GM23338 (cell line): ENCODE measurements at regions not wholly inside any gene's neighbourhood (a gene's known extent, or its start where the extent isn't known, plus 50 kb on each side); places are given as distances from the start of the nearest gene placed in this dataset.
A peak's percentile ranks its signal among the peaks of the same experiment; 100 is the strongest.
"Not testable (repeated sequence)": the region's sequence is repeated elsewhere in the genome, so short reads cannot be mapped to it uniquely, and the experiment has no call there.

Experiments
- ATAC-seq: fragments of 200-7000 bp; cut with Tn5 transposase; 3 replicates; pipeline ENCODE4 v1.9.1; 2020
- DNase-seq: peaks from one replicate; pipeline ENCODE4 v3.0.0-alpha.2; 2015; ENCODE audit warnings: low spot score
- H2AFZ ChIP-seq: fragments of 200-600 bp; sonication (generic); 2 replicates; pipeline ENCODE4 v1.8.0; 2016; ENCODE audit warnings: antibody characterized with exemption, mild to moderate bottlenecking, moderate library complexity
- H3F3A ChIP-seq: fragments of 200-600 bp; sonication (generic); replicated peaks from 2 replicates; pipeline ENCODE4 v1.8.0; 2017; ENCODE audit warnings: antibody characterized with exemption, mixed run types, low read depth
- H3K27ac ChIP-seq: fragments of 200-600 bp; sonication (generic); 2 replicates; pipeline ENCODE4 v1.6.1; 2016; ENCODE audit warnings: low read depth
- H3K27me3 ChIP-seq: fragments of 200-600 bp; sonication (generic); 2 replicates; pipeline ENCODE4 v1.8.0; 2016; ENCODE audit warnings: mild to moderate bottlenecking, mixed run types, moderate library complexity; ENCODE audit not compliant: insufficient read depth
- H3K36me3 ChIP-seq: fragments of 200-600 bp; sonication (generic); 2 replicates; pipeline ENCODE4 v1.8.0; 2016; ENCODE audit warnings: mild to moderate bottlenecking; ENCODE audit not compliant: insufficient read depth
- H3K4me1 ChIP-seq: fragments of 200-600 bp; sonication (generic); 2 replicates; pipeline ENCODE4 v1.8.0; 2016; ENCODE audit warnings: mild to moderate bottlenecking, moderate library complexity; ENCODE audit not compliant: insufficient read depth
- H3K4me2 ChIP-seq: fragments of 200-600 bp; sonication (generic); 2 replicates; pipeline ENCODE4 v1.7.1; 2017; ENCODE audit warnings: mixed run types
- H3K4me3 ChIP-seq: fragments of 200-600 bp; sonication (generic); 2 replicates; pipeline ENCODE4 v1.6.1; 2016; ENCODE audit warnings: mixed run types
- H3K79me2 ChIP-seq: fragments of 200-600 bp; sonication (generic); replicated peaks from 2 replicates; pipeline ENCODE4 v1.8.0; 2017; ENCODE audit warnings: mild to moderate bottlenecking; ENCODE audit not compliant: insufficient read depth
- H3K9me2 ChIP-seq: fragments of 200-600 bp; sonication (generic); 2 replicates; pipeline ENCODE4 v1.8.0; 2017; ENCODE audit not compliant: insufficient read depth
- H4K20me1 ChIP-seq: fragments of 200-600 bp; sonication (generic); replicated peaks from 2 replicates; pipeline ENCODE4 v1.8.0; 2017; ENCODE audit warnings: mild to moderate bottlenecking; ENCODE audit not compliant: insufficient read depth
- H3K27ac Mint-ChIP-seq: 2 replicates; pipeline ENCODE4 v1.8.0; 2020; ENCODE audit warnings: inconsistent platforms, mild to moderate bottlenecking, moderate library complexity, mixed read lengths
- H3K27me3 Mint-ChIP-seq: 3 replicates; pipeline ENCODE4 v1.8.0; 2022; ENCODE audit warnings: low read depth, mild to moderate bottlenecking, moderate library complexity, mixed read lengths, inconsistent platforms; ENCODE audit not compliant: insufficient read depth, poor library complexity
- H3K36me3 Mint-ChIP-seq: 3 replicates; pipeline ENCODE4 v1.8.0; 2021; ENCODE audit warnings: low read depth, mild to moderate bottlenecking, inconsistent platforms, moderate library complexity, mixed read lengths
- H3K4me1 Mint-ChIP-seq: 3 replicates; pipeline ENCODE4 v1.8.0; 2020; ENCODE audit warnings: mild to moderate bottlenecking, inconsistent platforms, mixed read lengths
- H3K4me3 Mint-ChIP-seq: 3 replicates; pipeline ENCODE4 v1.8.0; 2021; ENCODE audit warnings: moderate library complexity, mild to moderate bottlenecking, inconsistent platforms, mixed read lengths
- H3K9me3 Mint-ChIP-seq: 3 replicates; pipeline ENCODE4 v1.8.0; 2020; ENCODE audit warnings: moderate library complexity, mild to moderate bottlenecking, inconsistent platforms, mixed read lengths
- ZNF114 ChIP-seq: fragments of 250-450 bp; sonication (Bioruptor Pico); IDR thresholded peaks from 2 replicates; pipeline ENCODE4 v1.5.0; 2020; ENCODE audit warnings: mild to moderate bottlenecking, moderate library complexity
- ZNF331 ChIP-seq: fragments of 250-450 bp; sonication (Bioruptor Pico); IDR thresholded peaks from 2 replicates; pipeline ENCODE4 v1.5.0; 2020; ENCODE audit warnings: low read depth, mild to moderate bottlenecking, moderate library complexity
- ZNF462 ChIP-seq: fragments of 250-450 bp; sonication (Bioruptor Pico); IDR thresholded peaks from 2 replicates; pipeline ENCODE4 v1.5.0; 2020; ENCODE audit warnings: mild to moderate bottlenecking, moderate library complexity
- TF ChIP-seq, protein P1 (sequence below), 2 experiments: fragments of 200-600 bp in 1 of 2; sonication (generic) in 1 of 2; conservative IDR thresholded peaks; 2 replicates each; pipeline versions ENCODE4 v1.5.1 to v1.6.1; 2016 to 2017; ENCODE audit warnings: antibody characterized with exemption in 2 of 2, low read depth in 2 of 2, mild to moderate bottlenecking in 2 of 2, moderate library complexity in 1 of 2

DNA sequence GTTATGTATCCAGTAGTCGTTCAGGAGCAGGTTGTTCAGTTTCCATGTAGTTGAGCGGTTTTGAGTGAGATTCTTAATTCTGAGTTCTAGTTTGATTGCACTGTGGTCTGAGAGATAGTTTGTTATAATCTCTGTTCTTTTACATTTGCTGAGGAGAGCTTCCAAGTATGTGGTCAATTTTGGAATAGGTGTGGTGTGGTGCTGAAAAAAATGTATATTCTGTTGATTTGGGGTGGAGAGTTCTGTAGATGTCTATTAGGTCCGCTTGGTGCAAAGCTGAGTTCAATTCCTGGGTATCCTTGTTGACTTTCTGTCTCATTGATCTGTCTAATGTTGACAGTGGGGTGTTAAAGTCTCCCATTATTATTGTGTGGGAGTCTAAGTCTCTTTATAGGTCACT is 68.6 kb upstream of the IZUMO1R start:
- H3K4me3 Mint-ChIP-seq, result not testable (repeated sequence)

DNA sequence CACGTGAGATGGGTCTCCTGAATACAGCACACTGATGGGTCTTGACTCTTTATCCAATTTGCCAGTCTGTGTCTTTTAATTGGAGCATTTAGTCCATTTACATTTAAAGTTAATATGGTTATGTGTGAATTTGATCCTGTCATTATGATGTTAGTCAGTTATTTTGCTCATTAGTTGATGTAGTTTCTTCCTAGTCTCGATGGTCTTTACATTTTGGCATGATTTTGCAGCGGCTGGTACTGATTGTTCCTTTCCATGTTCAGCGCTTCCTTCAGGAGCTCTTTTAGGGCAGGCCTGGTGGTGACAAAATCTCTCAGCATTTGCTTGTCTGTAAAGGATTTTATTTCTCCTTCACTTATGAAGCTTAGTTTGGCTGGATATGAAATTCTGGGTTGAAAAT is 68.0 kb upstream of the IZUMO1R start:
- H3K9me3 Mint-ChIP-seq, result peaks cover 14% of the 10 kb centered on the region
- H3K4me3 Mint-ChIP-seq, H3K27ac Mint-ChIP-seq, H3K4me1 ChIP-seq, DNase-seq, H3K4me2 ChIP-seq, H3K4me1 Mint-ChIP-seq, H3K27me3 Mint-ChIP-seq, H3F3A ChIP-seq, ATAC-seq, H3K36me3 Mint-ChIP-seq, H2AFZ ChIP-seq, H3K4me3 ChIP-seq, H3K27ac ChIP-seq, H3K79me2 ChIP-seq, H3K27me3 ChIP-seq, H4K20me1 ChIP-seq: not testable (repeated sequence)
- Histone ChIP-seq H3K36me3 (peaks cover 18% of the 10 kb centered on the region), H3K9me2 (peaks cover 19% of the 10 kb centered on the region)
- 0 out of 2 replicates have a peak, but pooled peaks have one; percentile 28 for TF ChIP-seq ZNF114

More for the DNA sequence above, 68.6 kb upstream of the IZUMO1R start:
- H3K27me3 ChIP-seq, H3K4me1 Mint-ChIP-seq, H3F3A ChIP-seq, H3K79me2 ChIP-seq, H3K4me3 ChIP-seq, H3K27me3 Mint-ChIP-seq, H3K27ac Mint-ChIP-seq, H4K20me1 ChIP-seq, H3K27ac ChIP-seq, H2AFZ ChIP-seq, H3K4me2 ChIP-seq, H3K36me3 Mint-ChIP-seq, ATAC-seq, DNase-seq, H3K4me1 ChIP-seq: not testable (repeated sequence)
- Histone ChIP-seq H3K36me3 (peaks cover 18% of the 10 kb centered on the region), H3K9me2 (peaks cover 22% of the 10 kb centered on the region)
- peaks cover 14% of the 10 kb centered on the region for H3K9me3 Mint-ChIP-seq

DNA sequence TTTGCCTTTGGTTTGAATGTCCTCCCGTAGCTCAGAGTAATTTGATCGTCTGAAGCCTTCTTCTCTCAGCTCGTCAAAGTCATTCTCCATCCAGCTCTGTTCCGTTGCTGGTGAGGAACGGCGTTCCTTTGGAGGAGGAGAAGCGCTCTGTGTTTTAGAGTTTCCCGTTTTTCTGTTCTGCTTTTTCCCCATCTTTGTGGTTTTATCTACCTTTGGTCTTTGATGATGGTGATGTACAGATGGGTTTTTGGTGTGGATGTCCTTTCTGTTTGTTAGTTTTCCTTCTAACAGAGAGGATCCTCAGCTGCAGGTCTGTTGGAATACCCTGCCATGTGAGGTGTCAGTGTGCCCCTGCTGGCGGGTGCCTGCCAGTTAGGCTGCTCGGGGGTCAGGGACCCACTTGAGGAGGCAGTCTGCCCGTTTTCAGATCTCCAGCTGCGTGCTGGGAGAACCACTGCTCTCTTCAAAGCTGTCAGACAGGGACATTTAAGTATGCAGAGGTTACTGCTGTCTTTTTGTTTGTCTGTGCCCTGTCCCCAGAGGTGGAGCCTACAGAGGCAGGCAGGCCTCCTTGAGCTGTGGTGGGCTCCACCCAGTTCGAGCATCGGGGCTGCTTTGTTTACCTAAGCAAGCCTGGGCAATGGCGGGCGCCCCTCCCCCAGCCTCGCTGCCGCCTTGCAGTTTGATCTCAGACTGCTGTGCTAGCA is 66.8 kb upstream of the IZUMO1R start:
- not testable (repeated sequence) for H3K27me3 Mint-ChIP-seq
- peak overlapping the region; percentile 33 for H3K4me3 ChIP-seq

More for the DNA sequence above, 66.8 kb upstream of the IZUMO1R start:
- TF ChIP-seq, protein P1, sequence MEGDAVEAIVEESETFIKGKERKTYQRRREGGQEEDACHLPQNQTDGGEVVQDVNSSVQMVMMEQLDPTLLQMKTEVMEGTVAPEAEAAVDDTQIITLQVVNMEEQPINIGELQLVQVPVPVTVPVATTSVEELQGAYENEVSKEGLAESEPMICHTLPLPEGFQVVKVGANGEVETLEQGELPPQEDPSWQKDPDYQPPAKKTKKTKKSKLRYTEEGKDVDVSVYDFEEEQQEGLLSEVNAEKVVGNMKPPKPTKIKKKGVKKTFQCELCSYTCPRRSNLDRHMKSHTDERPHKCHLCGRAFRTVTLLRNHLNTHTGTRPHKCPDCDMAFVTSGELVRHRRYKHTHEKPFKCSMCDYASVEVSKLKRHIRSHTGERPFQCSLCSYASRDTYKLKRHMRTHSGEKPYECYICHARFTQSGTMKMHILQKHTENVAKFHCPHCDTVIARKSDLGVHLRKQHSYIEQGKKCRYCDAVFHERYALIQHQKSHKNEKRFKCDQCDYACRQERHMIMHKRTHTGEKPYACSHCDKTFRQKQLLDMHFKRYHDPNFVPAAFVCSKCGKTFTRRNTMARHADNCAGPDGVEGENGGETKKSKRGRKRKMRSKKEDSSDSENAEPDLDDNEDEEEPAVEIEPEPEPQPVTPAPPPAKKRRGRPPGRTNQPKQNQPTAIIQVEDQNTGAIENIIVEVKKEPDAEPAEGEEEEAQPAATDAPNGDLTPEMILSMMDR (conservative IDR thresholded peaks at IDR 0.05; ENCODE audit: low read depth in 2 of 2), result peak; percentile 73 to 96
- TF ChIP-seq ZNF462 (CRISPR knock-in tag) (0 out of 2 replicates have a peak, but pooled peaks have one; percentile 1), ZNF331 (CRISPR knock-in tag) (peak; percentile 0; the same call in 1 of the 2 replicates)
- not testable (repeated sequence) for H3F3A ChIP-seq, H3K9me3 Mint-ChIP-seq, H3K27ac ChIP-seq, H3K4me1 ChIP-seq, H3K27me3 ChIP-seq, H3K27ac Mint-ChIP-seq, ATAC-seq, H3K36me3 Mint-ChIP-seq, H4K20me1 ChIP-seq, H3K79me2 ChIP-seq, H3K4me3 Mint-ChIP-seq, H3K4me1 Mint-ChIP-seq
- Histone ChIP-seq H3K36me3 (peaks cover 18% of the 10 kb centered on the region), H2AFZ (peak overlapping the region; percentile 95), H3K9me2 (peaks cover 19% of the 10 kb centered on the region), H3K4me2 (peak overlapping the region; percentile 46)
- DNase-seq, result peak; percentile 55
